ENCODE measurements at regions not wholly inside any gene's neighbourhood (a gene's known extent, or its start where the extent isn't known, plus 50 kb on each side); places are given as distances from the start of the nearest gene placed in this dataset.

GRCh38 chr9:3099646-3100045 is 255.8 kb upstream of the PUM3 start:
- no peak for DNase-seq (ENCODE audit: low read depth)
- no peak for TF ChIP-seq CTCF (IDR thresholded peaks at IDR 0.05; ENCODE audit: insufficient read depth, low read depth, low read length, missing control alignments)
- H3K4me3 ChIP-seq (ENCODE audit: low read depth, low read length) = no peak overlapping the region

- no peak overlapping the region for H3K4me3 ChIP-seq (ENCODE audit: low read depth, low read length)
- TF ChIP-seq CTCF (IDR thresholded peaks at IDR 0.05; ENCODE audit: insufficient read depth, low read depth, low read length, missing control alignments) = no peak
- no peak for DNase-seq (ENCODE audit: low read depth)
Observed at GRCh38 chr9:3088219-3088618, 244.3 kb upstream of the PUM3 start.

GRCh38 chr9:3087697-3088096 is 243.8 kb upstream of the PUM3 start:
- no peak for DNase-seq (ENCODE audit: low read depth)
- no peak overlapping the region for H3K4me3 ChIP-seq (ENCODE audit: low read depth, low read length)
- no peak for TF ChIP-seq CTCF (IDR thresholded peaks at IDR 0.05; ENCODE audit: insufficient read depth, low read depth, low read length, missing control alignments)

GRCh38 chr9:3080951-3081350 is 237.1 kb upstream of the PUM3 start:
- no peak overlapping the region for H3K4me3 ChIP-seq (ENCODE audit: low read depth, low read length)

GRCh38 chr9:3074247-3074646 is 230.4 kb upstream of the PUM3 start:
- DNase-seq (ENCODE audit: low read depth) = no peak
- H3K4me3 ChIP-seq (ENCODE audit: low read depth, low read length) = no peak overlapping the region
- TF ChIP-seq CTCF (IDR thresholded peaks at IDR 0.05; ENCODE audit: insufficient read depth, low read depth, low read length, missing control alignments) = no peak

More at GRCh38 chr9:3080951-3081350, 237.1 kb upstream of the PUM3 start:
- no peak for DNase-seq (ENCODE audit: low read depth)
- no peak for TF ChIP-seq CTCF (IDR thresholded peaks at IDR 0.05; ENCODE audit: insufficient read depth, low read depth, low read length, missing control alignments)

GRCh38 chr9:3066591-3066990 is 222.7 kb upstream of the PUM3 start:
- TF ChIP-seq CTCF (IDR thresholded peaks at IDR 0.05; ENCODE audit: insufficient read depth, low read depth, low read length, missing control alignments) = no peak
- DNase-seq (ENCODE audit: low read depth) = no peak
- H3K4me3 ChIP-seq (ENCODE audit: low read depth, low read length) = no peak overlapping the region

- TF ChIP-seq CTCF (IDR thresholded peaks at IDR 0.05; ENCODE audit: insufficient read depth, low read depth, low read length, missing control alignments) = no peak
- no peak for DNase-seq (ENCODE audit: low read depth)
Observed at GRCh38 chr9:3059781-3060468, 216.0 kb upstream of the PUM3 start.

More at GRCh38 chr9:3059781-3060468, 216.0 kb upstream of the PUM3 start:
- H3K4me3 ChIP-seq (ENCODE audit: low read depth, low read length) = no peak overlapping the region

Data from GM12865 (cell line).